ENCODE measurements at regions not wholly inside any gene's neighbourhood (a gene's known extent, or its start where the extent isn't known, plus 50 kb on each side); places are given as distances from the start of the nearest gene placed in this dataset.

GRCh38 chr2:18440141-18440661, 120.3 kb downstream of the RDH14 start:
- Histone ChIP-seq H3K9me3 (ENCODE audit: low read depth, low read length, poor library complexity, severe bottlenecking) (no peaks in the 10 kb centered on the region), H3K36me3 (ENCODE audit: insufficient read depth, low read length, poor library complexity, severe bottlenecking) (no peaks in the 10 kb centered on the region), H3K27me3 (replicated peaks; ENCODE audit: insufficient read depth, low read depth, low read length, poor library complexity) (no peaks in the 10 kb centered on the region), H3K4me1 (ENCODE audit: insufficient read depth, low read length, poor library complexity, severe bottlenecking) (peaks cover 5% of the 10 kb centered on the region), H3K4me3 (ENCODE audit: low read depth, low read length, poor library complexity, severe bottlenecking) (no peak overlapping the region), H3K27ac (ENCODE audit: low read depth, low read length, poor library complexity, severe bottlenecking) (no peak overlapping the region)
- no peak for TF ChIP-seq EZH2 (IDR thresholded peaks at IDR 0.05; ENCODE audit: borderline replicate concordance, low read depth, low read length, poor library complexity, severe bottlenecking)
- TF ChIP-seq CTCF (conservative IDR thresholded peaks at IDR 0.05; ENCODE audit: low read depth, low read length) = no peak
- BruUV-seq (replicated peaks) = no TSS peak
- ChIA-PET CTCF (no interaction called here), POLR2A (ENCODE audit: low non-redundant PET) (no interaction called here)
- intact Hi-C loops (cut with micrococcal nuclease; ENCODE audit: unreplicated experiment) = no loop called here
- no peak for DNase-seq (ENCODE audit: low spot score)

GRCh38 chr2:18439716-18440115, 120.7 kb downstream of the RDH14 start:
- ChIA-PET CTCF (no interaction called here), POLR2A (ENCODE audit: low non-redundant PET) (no interaction called here)
- H3K27ac ChIP-seq (ENCODE audit: low read depth, low read length, poor library complexity, severe bottlenecking) = no peak overlapping the region
- no peak overlapping the region for H3K4me3 ChIP-seq (ENCODE audit: low read depth, low read length, poor library complexity, severe bottlenecking)
- peak; percentile 14 for DNase-seq (ENCODE audit: low spot score)
- H3K36me3 ChIP-seq (ENCODE audit: insufficient read depth, low read length, poor library complexity, severe bottlenecking) = no peaks in the 10 kb centered on the region
- H3K27me3 ChIP-seq (replicated peaks; ENCODE audit: insufficient read depth, low read depth, low read length, poor library complexity) = no peaks in the 10 kb centered on the region
- intact Hi-C loops (cut with micrococcal nuclease; ENCODE audit: unreplicated experiment) = loop anchor here (5.0 kb wide), 2 partner anchors 313 to 923 kb away; no protein-coding TSS in a partner anchor
- H3K4me1 ChIP-seq (ENCODE audit: insufficient read depth, low read length, poor library complexity, severe bottlenecking) = peaks cover 5% of the 10 kb centered on the region
- BruUV-seq (replicated peaks) = no TSS peak
- TF ChIP-seq CTCF (conservative IDR thresholded peaks at IDR 0.05; ENCODE audit: low read depth, low read length) (no peak), EZH2 (IDR thresholded peaks at IDR 0.05; ENCODE audit: borderline replicate concordance, low read depth, low read length, poor library complexity, severe bottlenecking) (no peak)
- H3K9me3 ChIP-seq (ENCODE audit: low read depth, low read length, poor library complexity, severe bottlenecking) = no peaks in the 10 kb centered on the region

GRCh38 chr2:18437909-18438308, 122.5 kb downstream of the RDH14 start:
- no peak for DNase-seq (ENCODE audit: low spot score)
- CTCF ChIA-PET = no interaction called here
- no TSS peak for BruUV-seq (replicated peaks)

More at GRCh38 chr2:18437909-18438308, 122.5 kb downstream of the RDH14 start:
- no peak overlapping the region for H3K27ac ChIP-seq (ENCODE audit: low read depth, low read length, poor library complexity, severe bottlenecking)
- H3K27me3 ChIP-seq (replicated peaks; ENCODE audit: insufficient read depth, low read depth, low read length, poor library complexity) = no peaks in the 10 kb centered on the region
- POLR2A ChIA-PET (ENCODE audit: low non-redundant PET) = no interaction called here
- no peaks in the 10 kb centered on the region for H3K36me3 ChIP-seq (ENCODE audit: insufficient read depth, low read length, poor library complexity, severe bottlenecking)
- TF ChIP-seq EZH2 (IDR thresholded peaks at IDR 0.05; ENCODE audit: borderline replicate concordance, low read depth, low read length, poor library complexity, severe bottlenecking) (no peak), CTCF (conservative IDR thresholded peaks at IDR 0.05; ENCODE audit: low read depth, low read length) (no peak)
- H3K4me3 ChIP-seq (ENCODE audit: low read depth, low read length, poor library complexity, severe bottlenecking) = no peak overlapping the region
- peaks cover 5% of the 10 kb centered on the region for H3K4me1 ChIP-seq (ENCODE audit: insufficient read depth, low read length, poor library complexity, severe bottlenecking)
- no peaks in the 10 kb centered on the region for H3K9me3 ChIP-seq (ENCODE audit: low read depth, low read length, poor library complexity, severe bottlenecking)
- intact Hi-C loops (cut with micrococcal nuclease; ENCODE audit: unreplicated experiment) = loop anchor here (5.0 kb wide), 2 partner anchors 314 to 924 kb away; no protein-coding TSS in a partner anchor

All from A673 (cell line).